GM23338 (cell line): ENCODE measurements at regions not wholly inside any gene's neighbourhood (a gene's known extent, or its start where the extent isn't known, plus 50 kb on each side); places are given as distances from the start of the nearest gene placed in this dataset.

Experiments used
- ATAC-seq: fragments of 200-7000 bp; cut with Tn5 transposase; 3 replicates; pipeline ENCODE4 v1.9.1; 2020
- DNase-seq: peaks from one replicate; pipeline ENCODE4 v3.0.0-alpha.2; 2015; ENCODE audit warnings: low spot score
- H2AFZ ChIP-seq: fragments of 200-600 bp; sonication (generic); 2 replicates; pipeline ENCODE4 v1.8.0; 2016; ENCODE audit warnings: antibody characterized with exemption, mild to moderate bottlenecking, moderate library complexity
- H3F3A ChIP-seq: fragments of 200-600 bp; sonication (generic); replicated peaks from 2 replicates; pipeline ENCODE4 v1.8.0; 2017; ENCODE audit warnings: antibody characterized with exemption, mixed run types, low read depth
- H3K27ac ChIP-seq: fragments of 200-600 bp; sonication (generic); 2 replicates; pipeline ENCODE4 v1.6.1; 2016; ENCODE audit warnings: low read depth
- H3K27me3 ChIP-seq: fragments of 200-600 bp; sonication (generic); 2 replicates; pipeline ENCODE4 v1.8.0; 2016; ENCODE audit warnings: mild to moderate bottlenecking, mixed run types, moderate library complexity; ENCODE audit not compliant: insufficient read depth
- H3K36me3 ChIP-seq: fragments of 200-600 bp; sonication (generic); 2 replicates; pipeline ENCODE4 v1.8.0; 2016; ENCODE audit warnings: mild to moderate bottlenecking; ENCODE audit not compliant: insufficient read depth
- H3K4me1 ChIP-seq: fragments of 200-600 bp; sonication (generic); 2 replicates; pipeline ENCODE4 v1.8.0; 2016; ENCODE audit warnings: mild to moderate bottlenecking, moderate library complexity; ENCODE audit not compliant: insufficient read depth
- H3K4me2 ChIP-seq: fragments of 200-600 bp; sonication (generic); 2 replicates; pipeline ENCODE4 v1.7.1; 2017; ENCODE audit warnings: mixed run types
- H3K4me3 ChIP-seq: fragments of 200-600 bp; sonication (generic); 2 replicates; pipeline ENCODE4 v1.6.1; 2016; ENCODE audit warnings: mixed run types
- H3K79me2 ChIP-seq: fragments of 200-600 bp; sonication (generic); replicated peaks from 2 replicates; pipeline ENCODE4 v1.8.0; 2017; ENCODE audit warnings: mild to moderate bottlenecking; ENCODE audit not compliant: insufficient read depth
- H3K9me2 ChIP-seq: fragments of 200-600 bp; sonication (generic); 2 replicates; pipeline ENCODE4 v1.8.0; 2017; ENCODE audit not compliant: insufficient read depth
- H4K20me1 ChIP-seq: fragments of 200-600 bp; sonication (generic); replicated peaks from 2 replicates; pipeline ENCODE4 v1.8.0; 2017; ENCODE audit warnings: mild to moderate bottlenecking; ENCODE audit not compliant: insufficient read depth
- H3K27ac Mint-ChIP-seq: 2 replicates; pipeline ENCODE4 v1.8.0; 2020; ENCODE audit warnings: inconsistent platforms, mild to moderate bottlenecking, moderate library complexity, mixed read lengths
- H3K27me3 Mint-ChIP-seq: 3 replicates; pipeline ENCODE4 v1.8.0; 2022; ENCODE audit warnings: low read depth, mild to moderate bottlenecking, moderate library complexity, mixed read lengths, inconsistent platforms; ENCODE audit not compliant: insufficient read depth, poor library complexity
- H3K36me3 Mint-ChIP-seq: 3 replicates; pipeline ENCODE4 v1.8.0; 2021; ENCODE audit warnings: low read depth, mild to moderate bottlenecking, inconsistent platforms, moderate library complexity, mixed read lengths
- H3K4me1 Mint-ChIP-seq: 3 replicates; pipeline ENCODE4 v1.8.0; 2020; ENCODE audit warnings: mild to moderate bottlenecking, inconsistent platforms, mixed read lengths
- H3K4me3 Mint-ChIP-seq: 3 replicates; pipeline ENCODE4 v1.8.0; 2021; ENCODE audit warnings: moderate library complexity, mild to moderate bottlenecking, inconsistent platforms, mixed read lengths
- H3K9me3 Mint-ChIP-seq: 3 replicates; pipeline ENCODE4 v1.8.0; 2020; ENCODE audit warnings: moderate library complexity, mild to moderate bottlenecking, inconsistent platforms, mixed read lengths
- CREB1 ChIP-seq: fragments of 250-450 bp; sonication (Bioruptor Pico); IDR thresholded peaks from 2 replicates; pipeline ENCODE4 v1.5.0; 2020; ENCODE audit warnings: low read depth, mild to moderate bottlenecking, moderate library complexity
- EZH2phosphoT487 ChIP-seq: fragments of 200-600 bp; sonication (generic); IDR thresholded peaks from one replicate; pipeline ENCODE4 v1.8.1; 2018; ENCODE audit warnings: antibody characterized with exemption; ENCODE audit not compliant: unreplicated experiment
- JUNB ChIP-seq: IDR thresholded peaks from one replicate; pipeline ENCODE4 v1.6.1; 2016; ENCODE audit warnings: antibody characterized with exemption; ENCODE audit not compliant: unreplicated experiment
- NANOG ChIP-seq: IDR thresholded peaks from 2 replicates; pipeline ENCODE4 v1.6.1; 2016; ENCODE audit warnings: antibody characterized with exemption, borderline replicate concordance
- STAT1 ChIP-seq: IDR thresholded peaks from one replicate; pipeline ENCODE4 v1.6.1; 2016; ENCODE audit warnings: antibody characterized with exemption; ENCODE audit not compliant: unreplicated experiment
- ZNF114 ChIP-seq: fragments of 250-450 bp; sonication (Bioruptor Pico); IDR thresholded peaks from 2 replicates; pipeline ENCODE4 v1.5.0; 2020; ENCODE audit warnings: mild to moderate bottlenecking, moderate library complexity
- ZNF331 ChIP-seq: fragments of 250-450 bp; sonication (Bioruptor Pico); IDR thresholded peaks from 2 replicates; pipeline ENCODE4 v1.5.0; 2020; ENCODE audit warnings: low read depth, mild to moderate bottlenecking, moderate library complexity
- TF ChIP-seq, protein P1 (sequence below): IDR thresholded peaks from 2 replicates; pipeline ENCODE4 v1.6.1; 2016; ENCODE audit warnings: antibody characterized with exemption
- TF ChIP-seq, protein P2 (sequence below): IDR thresholded peaks from one replicate; pipeline ENCODE4 v1.6.1; 2018; ENCODE audit warnings: antibody characterized with exemption; ENCODE audit not compliant: unreplicated experiment
- TF ChIP-seq, protein P3 (sequence below): fragments of 250-450 bp; sonication (Bioruptor Pico); IDR thresholded peaks from 2 replicates; pipeline ENCODE4 v1.5.0; 2020; ENCODE audit warnings: mild to moderate bottlenecking, moderate library complexity

DNA sequence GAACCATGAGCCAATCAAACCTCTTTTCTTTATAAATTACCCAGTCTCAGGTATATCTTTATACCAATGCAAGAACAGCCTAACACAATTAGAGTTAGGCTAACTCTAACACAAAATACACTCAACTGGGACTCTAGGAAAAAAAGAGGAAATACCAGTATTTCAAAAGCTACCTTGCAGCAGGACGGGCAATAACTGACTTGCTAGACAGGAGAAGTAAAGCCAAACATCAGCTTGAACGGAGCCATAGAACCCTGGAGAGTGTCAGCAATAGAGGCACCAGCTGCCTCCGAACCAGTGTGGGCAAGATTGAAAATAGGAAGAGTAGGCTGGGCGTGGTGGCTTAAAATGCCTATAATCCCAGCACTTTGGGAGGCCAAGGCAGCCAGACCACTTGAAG lies 162.0 kb upstream of the SOX4 start:
- DNase-seq (no peak), ATAC-seq (no peak)
- H4K20me1 ChIP-seq = no peaks in the 10 kb centered on the region
- H3K36me3 ChIP-seq = peaks cover under 1% of the 10 kb centered on the region; the same call in 1 of the 2 replicates
- H2AFZ ChIP-seq = no peak overlapping the region
- H3K27ac ChIP-seq = no peak overlapping the region
- no peaks in the 10 kb centered on the region for H3K79me2 ChIP-seq
- H3K27ac Mint-ChIP-seq = no peak overlapping the region
- H3K4me1 Mint-ChIP-seq = no peaks in the 10 kb centered on the region
- no peak overlapping the region for H3K4me3 ChIP-seq
- H3K4me2 ChIP-seq = no peak overlapping the region
- TF ChIP-seq NANOG (no peak), CREB1 (no peak), ZNF331 (CRISPR knock-in tag) (no peak), STAT1 (no peak), ZNF114 (CRISPR knock-in tag) (no peak)
- TF ChIP-seq, protein P1, sequence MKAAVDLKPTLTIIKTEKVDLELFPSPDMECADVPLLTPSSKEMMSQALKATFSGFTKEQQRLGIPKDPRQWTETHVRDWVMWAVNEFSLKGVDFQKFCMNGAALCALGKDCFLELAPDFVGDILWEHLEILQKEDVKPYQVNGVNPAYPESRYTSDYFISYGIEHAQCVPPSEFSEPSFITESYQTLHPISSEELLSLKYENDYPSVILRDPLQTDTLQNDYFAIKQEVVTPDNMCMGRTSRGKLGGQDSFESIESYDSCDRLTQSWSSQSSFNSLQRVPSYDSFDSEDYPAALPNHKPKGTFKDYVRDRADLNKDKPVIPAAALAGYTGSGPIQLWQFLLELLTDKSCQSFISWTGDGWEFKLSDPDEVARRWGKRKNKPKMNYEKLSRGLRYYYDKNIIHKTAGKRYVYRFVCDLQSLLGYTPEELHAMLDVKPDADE = no peak
- TF ChIP-seq, protein P2, sequence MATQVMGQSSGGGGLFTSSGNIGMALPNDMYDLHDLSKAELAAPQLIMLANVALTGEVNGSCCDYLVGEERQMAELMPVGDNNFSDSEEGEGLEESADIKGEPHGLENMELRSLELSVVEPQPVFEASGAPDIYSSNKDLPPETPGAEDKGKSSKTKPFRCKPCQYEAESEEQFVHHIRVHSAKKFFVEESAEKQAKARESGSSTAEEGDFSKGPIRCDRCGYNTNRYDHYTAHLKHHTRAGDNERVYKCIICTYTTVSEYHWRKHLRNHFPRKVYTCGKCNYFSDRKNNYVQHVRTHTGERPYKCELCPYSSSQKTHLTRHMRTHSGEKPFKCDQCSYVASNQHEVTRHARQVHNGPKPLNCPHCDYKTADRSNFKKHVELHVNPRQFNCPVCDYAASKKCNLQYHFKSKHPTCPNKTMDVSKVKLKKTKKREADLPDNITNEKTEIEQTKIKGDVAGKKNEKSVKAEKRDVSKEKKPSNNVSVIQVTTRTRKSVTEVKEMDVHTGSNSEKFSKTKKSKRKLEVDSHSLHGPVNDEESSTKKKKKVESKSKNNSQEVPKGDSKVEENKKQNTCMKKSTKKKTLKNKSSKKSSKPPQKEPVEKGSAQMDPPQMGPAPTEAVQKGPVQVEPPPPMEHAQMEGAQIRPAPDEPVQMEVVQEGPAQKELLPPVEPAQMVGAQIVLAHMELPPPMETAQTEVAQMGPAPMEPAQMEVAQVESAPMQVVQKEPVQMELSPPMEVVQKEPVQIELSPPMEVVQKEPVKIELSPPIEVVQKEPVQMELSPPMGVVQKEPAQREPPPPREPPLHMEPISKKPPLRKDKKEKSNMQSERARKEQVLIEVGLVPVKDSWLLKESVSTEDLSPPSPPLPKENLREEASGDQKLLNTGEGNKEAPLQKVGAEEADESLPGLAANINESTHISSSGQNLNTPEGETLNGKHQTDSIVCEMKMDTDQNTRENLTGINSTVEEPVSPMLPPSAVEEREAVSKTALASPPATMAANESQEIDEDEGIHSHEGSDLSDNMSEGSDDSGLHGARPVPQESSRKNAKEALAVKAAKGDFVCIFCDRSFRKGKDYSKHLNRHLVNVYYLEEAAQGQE = no peak
- no peaks in the 10 kb centered on the region for H3K9me2 ChIP-seq
- peaks cover 3% of the 10 kb centered on the region; the same call in 1 of the 3 replicates for H3K9me3 Mint-ChIP-seq
- H3K4me3 Mint-ChIP-seq = no peak overlapping the region
- no peaks in the 10 kb centered on the region for H3K27me3 Mint-ChIP-seq
- no peaks in the 10 kb centered on the region; the same call in 2 of the 3 replicates for H3K36me3 Mint-ChIP-seq
- H3K27me3 ChIP-seq = no peaks in the 10 kb centered on the region
- H3K4me1 ChIP-seq = no peaks in the 10 kb centered on the region; the same call in 1 of the 2 replicates
- H3F3A ChIP-seq = no peaks in the 10 kb centered on the region

DNA sequence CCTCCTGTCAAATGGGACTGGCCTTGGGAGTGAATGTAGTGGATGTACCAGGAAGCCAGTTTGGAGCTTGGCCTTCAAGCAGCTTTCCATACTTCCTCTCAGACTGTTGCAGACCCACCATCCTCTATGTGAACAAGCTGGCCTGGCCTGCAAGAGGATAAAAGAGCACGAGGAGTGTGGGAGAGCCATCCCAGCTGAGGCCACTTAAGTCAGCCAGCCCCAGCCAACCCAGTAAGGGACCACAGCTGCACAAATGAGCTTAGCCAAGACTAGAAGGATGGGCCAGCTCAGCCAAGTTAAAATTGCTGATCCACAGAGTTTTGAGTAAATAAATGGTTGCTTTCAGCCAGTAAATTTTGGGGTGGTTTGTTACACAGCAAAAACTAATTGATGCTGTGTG lies 156.9 kb upstream of the SOX4 start:
- ATAC-seq = no peak
- Histone ChIP-seq H3K4me2 (no peak overlapping the region), H3K4me1 (peaks cover 6% of the 10 kb centered on the region; the same call in 1 of the 2 replicates), H3K27me3 (no peaks in the 10 kb centered on the region), H4K20me1 (no peaks in the 10 kb centered on the region), H3F3A (no peaks in the 10 kb centered on the region), H3K36me3 (no peaks in the 10 kb centered on the region), H3K9me2 (0 out of 2 replicates have a peak, but pooled peaks cover 4% of the 10 kb centered on the region), H3K4me3 (no peak overlapping the region), H2AFZ (0 out of 2 replicates have a peak overlapping the region, but pooled peaks have one; percentile 47), H3K27ac (no peak overlapping the region), H3K79me2 (no peaks in the 10 kb centered on the region)
- H3K27me3 Mint-ChIP-seq = no peaks in the 10 kb centered on the region
- no peaks in the 10 kb centered on the region for H3K36me3 Mint-ChIP-seq
- DNase-seq = no peak
- no peaks in the 10 kb centered on the region; the same call in 2 of the 3 replicates for H3K9me3 Mint-ChIP-seq
- H3K27ac Mint-ChIP-seq = no peak overlapping the region
- H3K4me3 Mint-ChIP-seq = no peak overlapping the region
- H3K4me1 Mint-ChIP-seq = no peaks in the 10 kb centered on the region
- TF ChIP-seq JUNB (no peak), CREB1 (no peak), EZH2phosphoT487 (no peak)
- TF ChIP-seq, protein P1 = no peak
- TF ChIP-seq, protein P3, sequence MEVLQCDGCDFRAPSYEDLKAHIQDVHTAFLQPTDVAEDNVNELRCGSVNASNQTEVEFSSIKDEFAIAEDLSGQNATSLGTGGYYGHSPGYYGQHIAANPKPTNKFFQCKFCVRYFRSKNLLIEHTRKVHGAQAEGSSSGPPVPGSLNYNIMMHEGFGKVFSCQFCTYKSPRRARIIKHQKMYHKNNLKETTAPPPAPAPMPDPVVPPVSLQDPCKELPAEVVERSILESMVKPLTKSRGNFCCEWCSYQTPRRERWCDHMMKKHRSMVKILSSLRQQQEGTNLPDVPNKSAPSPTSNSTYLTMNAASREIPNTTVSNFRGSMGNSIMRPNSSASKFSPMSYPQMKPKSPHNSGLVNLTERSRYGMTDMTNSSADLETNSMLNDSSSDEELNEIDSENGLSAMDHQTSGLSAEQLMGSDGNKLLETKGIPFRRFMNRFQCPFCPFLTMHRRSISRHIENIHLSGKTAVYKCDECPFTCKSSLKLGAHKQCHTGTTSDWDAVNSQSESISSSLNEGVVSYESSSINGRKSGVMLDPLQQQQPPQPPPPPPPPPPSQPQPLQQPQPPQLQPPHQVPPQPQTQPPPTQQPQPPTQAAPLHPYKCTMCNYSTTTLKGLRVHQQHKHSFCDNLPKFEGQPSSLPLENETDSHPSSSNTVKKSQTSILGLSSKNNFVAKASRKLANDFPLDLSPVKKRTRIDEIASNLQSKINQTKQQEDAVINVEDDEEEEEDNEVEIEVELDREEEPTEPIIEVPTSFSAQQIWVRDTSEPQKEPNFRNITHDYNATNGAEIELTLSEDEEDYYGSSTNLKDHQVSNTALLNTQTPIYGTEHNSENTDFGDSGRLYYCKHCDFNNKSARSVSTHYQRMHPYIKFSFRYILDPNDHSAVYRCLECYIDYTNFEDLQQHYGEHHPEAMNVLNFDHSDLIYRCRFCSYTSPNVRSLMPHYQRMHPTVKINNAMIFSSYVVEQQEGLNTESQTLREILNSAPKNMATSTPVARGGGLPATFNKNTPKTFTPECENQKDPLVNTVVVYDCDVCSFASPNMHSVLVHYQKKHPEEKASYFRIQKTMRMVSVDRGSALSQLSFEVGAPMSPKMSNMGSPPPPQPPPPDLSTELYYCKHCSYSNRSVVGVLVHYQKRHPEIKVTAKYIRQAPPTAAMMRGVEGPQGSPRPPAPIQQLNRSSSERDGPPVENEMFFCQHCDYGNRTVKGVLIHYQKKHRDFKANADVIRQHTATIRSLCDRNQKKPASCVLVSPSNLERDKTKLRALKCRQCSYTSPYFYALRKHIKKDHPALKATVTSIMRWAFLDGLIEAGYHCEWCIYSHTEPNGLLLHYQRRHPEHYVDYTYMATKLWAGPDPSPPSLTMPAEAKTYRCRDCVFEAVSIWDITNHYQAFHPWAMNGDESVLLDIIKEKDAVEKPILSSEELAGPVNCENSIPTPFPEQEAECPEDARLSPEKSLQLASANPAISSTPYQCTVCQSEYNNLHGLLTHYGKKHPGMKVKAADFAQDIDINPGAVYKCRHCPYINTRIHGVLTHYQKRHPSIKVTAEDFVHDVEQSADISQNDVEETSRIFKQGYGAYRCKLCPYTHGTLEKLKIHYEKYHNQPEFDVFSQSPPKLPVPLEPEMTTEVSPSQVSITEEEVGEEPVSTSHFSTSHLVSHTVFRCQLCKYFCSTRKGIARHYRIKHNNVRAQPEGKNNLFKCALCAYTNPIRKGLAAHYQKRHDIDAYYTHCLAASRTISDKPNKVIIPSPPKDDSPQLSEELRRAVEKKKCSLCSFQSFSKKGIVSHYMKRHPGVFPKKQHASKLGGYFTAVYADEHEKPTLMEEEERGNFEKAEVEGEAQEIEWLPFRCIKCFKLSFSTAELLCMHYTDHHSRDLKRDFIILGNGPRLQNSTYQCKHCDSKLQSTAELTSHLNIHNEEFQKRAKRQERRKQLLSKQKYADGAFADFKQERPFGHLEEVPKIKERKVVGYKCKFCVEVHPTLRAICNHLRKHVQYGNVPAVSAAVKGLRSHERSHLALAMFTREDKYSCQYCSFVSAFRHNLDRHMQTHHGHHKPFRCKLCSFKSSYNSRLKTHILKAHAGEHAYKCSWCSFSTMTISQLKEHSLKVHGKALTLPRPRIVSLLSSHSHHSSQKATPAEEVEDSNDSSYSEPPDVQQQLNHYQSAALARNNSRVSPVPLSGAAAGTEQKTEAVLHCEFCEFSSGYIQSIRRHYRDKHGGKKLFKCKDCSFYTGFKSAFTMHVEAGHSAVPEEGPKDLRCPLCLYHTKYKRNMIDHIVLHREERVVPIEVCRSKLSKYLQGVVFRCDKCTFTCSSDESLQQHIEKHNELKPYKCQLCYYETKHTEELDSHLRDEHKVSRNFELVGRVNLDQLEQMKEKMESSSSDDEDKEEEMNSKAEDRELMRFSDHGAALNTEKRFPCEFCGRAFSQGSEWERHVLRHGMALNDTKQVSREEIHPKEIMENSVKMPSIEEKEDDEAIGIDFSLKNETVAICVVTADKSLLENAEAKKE (CRISPR knock-in tag) = no peak
